Immature natural killer cell (primary cell): ENCODE measurements at regions not wholly inside any gene's neighbourhood (a gene's known extent, or its start where the extent isn't known, plus 50 kb on each side); places are given as distances from the start of the nearest gene placed in this dataset.

Experiments used
- DNase-seq, 3 donors: peaks; one replicate each; pipeline ENCODE4 v3.0.0; 2022; ENCODE audit warnings: mixed read lengths in 1 of 3
- H3K27ac Mint-ChIP-seq, 6 donors: one replicate each; pipeline ENCODE4 v1.8.0; 2020; ENCODE audit warnings: mixed read lengths in 6 of 6, mild to moderate bottlenecking in 5 of 6, inconsistent platforms in 4 of 6, moderate library complexity in 3 of 6
- H3K27me3 Mint-ChIP-seq, 3 donors: one replicate each; pipeline ENCODE4 v1.8.0; 2020 to 2021; ENCODE audit warnings: low read depth in 3 of 3, mild to moderate bottlenecking in 3 of 3, mixed read lengths in 3 of 3, moderate library complexity in 3 of 3, inconsistent platforms in 1 of 3
- H3K36me3 Mint-ChIP-seq, 3 donors: one replicate each; pipeline ENCODE4 v1.8.0; 2020; ENCODE audit warnings: mixed read lengths in 3 of 3, inconsistent platforms in 2 of 3, mild to moderate bottlenecking in 2 of 3
- H3K4me1 Mint-ChIP-seq, 2 donors: one replicate each; pipeline ENCODE4 v1.8.0; 2020; ENCODE audit warnings: inconsistent platforms in 2 of 2, mild to moderate bottlenecking in 2 of 2, mixed read lengths in 2 of 2, moderate library complexity in 1 of 2
- H3K4me3 Mint-ChIP-seq, 5 donors: one replicate each; pipeline ENCODE4 v1.8.0; 2020; ENCODE audit warnings: mild to moderate bottlenecking in 5 of 5, mixed read lengths in 5 of 5, inconsistent platforms in 3 of 5, moderate library complexity in 3 of 5
- H3K9me3 Mint-ChIP-seq, 6 donors: one replicate each; pipeline ENCODE4 v1.8.0; 2020; ENCODE audit warnings: mild to moderate bottlenecking in 6 of 6, mixed read lengths in 6 of 6, inconsistent platforms in 4 of 6, moderate library complexity in 3 of 6

DNA sequence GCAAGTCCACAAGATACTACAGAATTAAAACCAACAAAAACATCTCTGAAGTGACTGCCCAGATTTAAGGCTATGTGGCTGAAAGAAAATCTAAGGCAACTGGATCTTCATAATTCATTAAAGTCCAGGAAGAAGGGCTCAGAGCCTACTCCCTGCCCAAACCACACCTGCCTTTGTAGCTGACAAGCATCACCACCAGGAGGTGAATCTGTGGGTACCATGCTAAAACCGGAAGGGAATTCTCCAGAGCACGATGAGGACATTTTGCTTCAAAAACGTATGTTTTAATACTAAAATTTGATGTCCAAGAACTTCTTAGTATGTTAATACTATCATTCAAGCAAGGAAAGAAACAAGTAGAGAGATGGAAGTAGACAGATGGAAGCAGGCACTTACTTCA lies 495.9 kb upstream of the NECTIN3 start:
- no peak for DNase-seq
- peaks cover 0 to 7% (median under 1%) of the 10 kb centered on the region in 6 donors for H3K9me3 Mint-ChIP-seq

DNA sequence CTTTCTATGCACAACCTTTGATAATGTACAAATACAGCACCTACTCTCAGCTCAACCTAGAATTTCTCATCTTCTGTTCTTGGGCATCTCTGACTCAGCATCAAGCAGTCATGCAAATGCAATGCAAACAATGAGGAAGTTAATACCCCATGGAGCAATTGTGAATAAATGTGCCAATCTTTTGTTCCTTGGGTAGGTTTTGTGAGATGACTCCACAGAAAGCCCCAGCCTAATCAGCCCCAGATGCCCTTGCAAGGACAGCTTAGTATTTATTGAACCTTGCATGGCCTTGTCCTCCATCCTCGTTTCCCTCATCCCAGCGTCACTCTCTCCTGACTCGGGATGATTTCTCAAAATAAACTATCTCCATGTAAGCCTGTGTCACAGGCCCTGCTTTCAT lies 494.7 kb upstream of the NECTIN3 start:
- no peaks in the 10 kb centered on the region for H3K36me3 Mint-ChIP-seq
- peaks cover 0 to 7% (median under 1%) of the 10 kb centered on the region in 6 donors for H3K9me3 Mint-ChIP-seq
- H3K27me3 Mint-ChIP-seq, result peaks cover 0 to 2% (median 0%) of the 10 kb centered on the region in 3 donors
- H3K4me1 Mint-ChIP-seq, result no peaks in the 10 kb centered on the region
- DNase-seq, result no peak
- no peak overlapping the region for H3K27ac Mint-ChIP-seq
- H3K4me3 Mint-ChIP-seq, result no peak overlapping the region

More for the DNA sequence above, 495.9 kb upstream of the NECTIN3 start:
- H3K4me1 Mint-ChIP-seq, result no peaks in the 10 kb centered on the region
- peaks cover 0 to 2% (median 0%) of the 10 kb centered on the region in 3 donors for H3K27me3 Mint-ChIP-seq
- H3K27ac Mint-ChIP-seq, result no peak overlapping the region
- no peaks in the 10 kb centered on the region for H3K36me3 Mint-ChIP-seq
- H3K4me3 Mint-ChIP-seq, result no peak overlapping the region

- Mint-ChIP-seq H3K4me3 (no peak overlapping the region), H3K9me3 (peaks cover 0 to 7% (median under 1%) of the 10 kb centered on the region in 6 donors), H3K27me3 (peaks cover 0 to 4% (median 0%) of the 10 kb centered on the region in 3 donors), H3K27ac (no peak overlapping the region), H3K4me1 (no peaks in the 10 kb centered on the region), H3K36me3 (no peaks in the 10 kb centered on the region)
- no peak for DNase-seq
These were observed 493.8 kb upstream of the NECTIN3 start for GRCh38 chr3:110577854-110578253.

DNA sequence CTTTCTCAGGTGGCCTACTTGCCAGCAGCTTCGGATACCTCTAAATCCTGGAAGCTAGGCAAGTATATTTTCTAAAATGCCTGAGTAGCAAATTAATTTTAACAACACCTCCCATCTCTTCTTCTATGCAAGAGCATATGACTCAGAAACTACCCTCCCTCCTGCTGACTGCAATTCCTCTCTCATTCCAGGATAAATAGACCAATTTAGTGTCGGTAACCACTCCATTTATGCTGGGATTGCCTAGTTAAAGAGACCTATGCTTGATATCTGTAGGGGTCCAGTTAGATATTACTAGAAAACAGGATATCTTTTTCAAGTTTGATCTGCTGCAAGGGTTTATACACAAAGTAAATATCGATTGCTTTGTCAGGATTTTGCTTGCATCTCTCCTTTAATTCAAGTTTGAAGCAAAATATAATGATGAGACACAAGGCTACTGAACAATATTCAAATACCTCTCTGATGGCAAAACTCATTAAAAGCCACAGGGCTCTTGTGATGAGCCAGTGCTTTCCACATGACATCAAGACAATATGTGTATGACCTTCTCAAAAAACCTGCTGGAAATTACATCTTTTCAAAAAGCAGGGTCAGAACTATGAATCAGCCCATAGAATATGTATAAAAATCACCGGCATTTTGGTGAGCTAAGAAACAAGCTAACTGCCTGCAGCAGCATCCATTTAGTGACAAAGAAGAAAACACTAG lies 491.6 kb upstream of the NECTIN3 start:
- DNase-seq, result no peak
- peaks cover 0 to 4% (median 0%) of the 10 kb centered on the region in 3 donors for H3K27me3 Mint-ChIP-seq
- H3K9me3 Mint-ChIP-seq, result peaks cover 0 to 4% (median 0%) of the 10 kb centered on the region in 6 donors
- no peaks in the 10 kb centered on the region for H3K36me3 Mint-ChIP-seq
- no peaks in the 10 kb centered on the region for H3K4me1 Mint-ChIP-seq
- no peak overlapping the region for H3K27ac Mint-ChIP-seq
- no peak overlapping the region for H3K4me3 Mint-ChIP-seq

- H3K4me3 Mint-ChIP-seq, result no peak overlapping the region
These were observed 488.2 kb upstream of the NECTIN3 start for GRCh38 chr3:110583373-110583935.

DNA sequence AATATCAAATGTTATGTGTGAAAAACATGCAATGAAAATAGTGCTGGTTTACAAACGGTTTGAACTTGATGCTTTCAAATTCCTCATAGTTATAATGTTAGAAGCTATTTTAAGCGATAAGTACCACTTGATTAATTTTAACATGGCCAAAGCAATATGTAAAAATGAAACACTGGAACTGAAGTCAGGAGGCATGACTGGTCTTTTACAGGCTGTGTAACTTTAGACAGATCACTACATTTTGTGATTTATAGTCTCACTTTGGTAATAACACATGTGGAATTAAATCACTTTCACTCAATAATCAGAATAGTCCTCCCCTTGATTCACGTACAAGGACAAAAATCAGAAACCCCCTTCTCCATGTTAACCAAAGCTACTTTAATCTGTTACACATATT lies 482.7 kb upstream of the NECTIN3 start:
- H3K27me3 Mint-ChIP-seq, result peaks cover 0 to 2% (median 0%) of the 10 kb centered on the region in 3 donors
- no peaks in the 10 kb centered on the region for H3K36me3 Mint-ChIP-seq
- peaks cover 0 to 7% (median 1%) of the 10 kb centered on the region in 6 donors for H3K9me3 Mint-ChIP-seq
- DNase-seq, result no peak
- H3K4me3 Mint-ChIP-seq, result no peak overlapping the region
- H3K4me1 Mint-ChIP-seq, result no peaks in the 10 kb centered on the region
- no peak overlapping the region for H3K27ac Mint-ChIP-seq

More at GRCh38 chr3:110583373-110583935, 488.2 kb upstream of the NECTIN3 start:
- H3K36me3 Mint-ChIP-seq, result no peaks in the 10 kb centered on the region
- H3K9me3 Mint-ChIP-seq, result peaks cover 0 to 5% (median 0%) of the 10 kb centered on the region in 6 donors
- H3K27me3 Mint-ChIP-seq, result peaks cover 0 to 4% (median 0%) of the 10 kb centered on the region in 3 donors
- H3K27ac Mint-ChIP-seq, result no peak overlapping the region
- no peaks in the 10 kb centered on the region for H3K4me1 Mint-ChIP-seq
- no peak for DNase-seq

DNA sequence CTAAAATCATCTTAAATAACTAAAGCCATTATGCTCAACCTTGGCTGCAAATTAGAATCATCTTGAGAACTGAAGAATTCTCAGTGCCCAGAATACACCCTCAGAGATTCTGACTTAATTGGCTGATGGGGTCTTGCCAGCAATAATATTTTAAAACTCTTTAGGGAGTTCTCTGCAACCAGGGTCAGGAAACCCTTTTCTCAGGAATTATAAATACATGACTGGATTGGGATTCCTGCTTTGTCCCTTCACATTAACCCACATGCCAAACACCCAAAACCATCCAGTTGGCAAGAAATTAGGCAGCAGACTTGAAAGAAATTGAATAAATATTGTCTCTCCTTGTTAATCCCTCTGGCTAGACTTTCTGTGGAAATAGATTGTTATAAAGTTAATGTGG lies 482.3 kb upstream of the NECTIN3 start:
- Mint-ChIP-seq H3K4me1 (no peaks in the 10 kb centered on the region), H3K9me3 (peaks cover 3 to 9% (median 5%) of the 10 kb centered on the region in 6 donors), H3K27me3 (peaks cover 0 to 2% (median 0%) of the 10 kb centered on the region in 3 donors), H3K4me3 (no peak overlapping the region), H3K27ac (no peak overlapping the region), H3K36me3 (no peaks in the 10 kb centered on the region)
- DNase-seq, result no peak

- Mint-ChIP-seq H3K27me3 (peaks cover 0 to 2% (median 0%) of the 10 kb centered on the region in 3 donors), H3K9me3 (peaks cover 6 to 23% (median 7%) of the 10 kb centered on the region in 6 donors), H3K36me3 (no peaks in the 10 kb centered on the region), H3K4me3 (no peak overlapping the region), H3K4me1 (no peaks in the 10 kb centered on the region), H3K27ac (no peak overlapping the region)
- DNase-seq, result no peak
These were observed 477.9 kb upstream of the NECTIN3 start for GRCh38 chr3:110593749-110594148.

- H3K4me1 Mint-ChIP-seq, result no peaks in the 10 kb centered on the region
- H3K27ac Mint-ChIP-seq, result no peak overlapping the region
- H3K36me3 Mint-ChIP-seq, result no peaks in the 10 kb centered on the region
- H3K9me3 Mint-ChIP-seq, result peaks cover 0 to 23% (median 8%) of the 10 kb centered on the region in 6 donors
- H3K27me3 Mint-ChIP-seq, result no peaks in the 10 kb centered on the region
- DNase-seq, result no peak
- no peak overlapping the region for H3K4me3 Mint-ChIP-seq
These were observed 472.6 kb upstream of the NECTIN3 start for GRCh38 chr3:110598847-110599490.

- peaks cover 0 to 3% (median 2%) of the 10 kb centered on the region in 3 donors for H3K27me3 Mint-ChIP-seq
- no peaks in the 10 kb centered on the region for H3K36me3 Mint-ChIP-seq
- DNase-seq, result no peak
- no peaks in the 10 kb centered on the region for H3K9me3 Mint-ChIP-seq
- H3K4me3 Mint-ChIP-seq, result no peak overlapping the region
- no peak overlapping the region for H3K27ac Mint-ChIP-seq
- H3K4me1 Mint-ChIP-seq, result no peaks in the 10 kb centered on the region
These were observed 463.1 kb upstream of the NECTIN3 start for GRCh38 chr3:110608566-110608965.

DNA sequence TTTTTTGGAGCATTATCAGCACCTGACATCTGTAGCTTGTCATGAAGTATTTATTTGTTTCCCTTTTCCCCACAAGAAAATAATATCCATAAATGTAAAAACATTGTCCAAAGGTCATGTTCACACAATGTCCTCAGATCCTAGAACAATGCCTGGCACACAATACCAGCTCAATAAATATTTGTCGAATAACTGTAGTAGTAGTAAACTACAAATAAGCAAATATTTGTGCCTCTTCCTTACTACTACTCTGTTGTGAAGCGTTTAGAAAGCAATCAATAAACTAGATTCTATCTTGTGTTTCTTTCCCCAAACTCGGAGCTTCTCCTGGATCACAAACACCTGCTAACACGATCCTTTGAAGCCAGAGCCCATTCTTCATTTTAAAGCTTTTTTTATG lies 459.6 kb upstream of the NECTIN3 start:
- H3K9me3 Mint-ChIP-seq, result peaks cover 0 to 2% (median 0%) of the 10 kb centered on the region in 6 donors
- no peak for DNase-seq
- no peak overlapping the region for H3K4me3 Mint-ChIP-seq
- H3K27me3 Mint-ChIP-seq, result peaks cover 0 to 8% (median 0%) of the 10 kb centered on the region in 3 donors
- no peak overlapping the region for H3K27ac Mint-ChIP-seq
- H3K4me1 Mint-ChIP-seq, result no peaks in the 10 kb centered on the region
- no peaks in the 10 kb centered on the region for H3K36me3 Mint-ChIP-seq

- Mint-ChIP-seq H3K4me1 (no peaks in the 10 kb centered on the region), H3K4me3 (no peak overlapping the region), H3K36me3 (no peaks in the 10 kb centered on the region), H3K27ac (no peak overlapping the region), H3K27me3 (peaks cover 0 to 8% (median 3%) of the 10 kb centered on the region in 3 donors), H3K9me3 (peaks cover 0 to 2% (median 0%) of the 10 kb centered on the region in 6 donors)
- DNase-seq, result no peak
These were observed 457.4 kb upstream of the NECTIN3 start for GRCh38 chr3:110614186-110614585.

- no peak overlapping the region for H3K4me3 Mint-ChIP-seq
- H3K9me3 Mint-ChIP-seq, result peaks cover 0 to 2% (median 0%) of the 10 kb centered on the region in 6 donors
- H3K27ac Mint-ChIP-seq, result no peak overlapping the region
- H3K4me1 Mint-ChIP-seq, result no peaks in the 10 kb centered on the region
- peaks cover 0 to 5% (median 3%) of the 10 kb centered on the region in 3 donors for H3K27me3 Mint-ChIP-seq
- no peak for DNase-seq
- H3K36me3 Mint-ChIP-seq, result no peaks in the 10 kb centered on the region
These were observed 456.2 kb upstream of the NECTIN3 start for GRCh38 chr3:110615454-110615853.
